SJSA1 (cell line): ENCODE measurements at regions not wholly inside any gene's neighbourhood (a gene's known extent, or its start where the extent isn't known, plus 50 kb on each side); places are given as distances from the start of the nearest gene placed in this dataset.
A peak's percentile ranks its signal among the peaks of the same experiment; 100 is the strongest.

Experiments
- DNase-seq, 2 experiments: peaks; one replicate each; pipeline ENCODE4 v3.0.0-alpha.2; 2015 to 2020; ENCODE audit warnings: low spot score in 2 of 2, low read depth in 1 of 2
- H3K27ac ChIP-seq: fragments of 250-450 bp; sonication (Bioruptor Pico); 2 replicates; pipeline ENCODE4 v1.5.1; 2020; ENCODE audit warnings: mild to moderate bottlenecking, moderate library complexity
- H3K27me3 ChIP-seq: fragments of 250-450 bp; sonication (Bioruptor Pico); replicated peaks from 2 replicates; pipeline ENCODE4 v1.5.1; 2020; ENCODE audit warnings: mild to moderate bottlenecking, moderate library complexity
- H3K36me3 ChIP-seq: fragments of 250-450 bp; sonication (Bioruptor Pico); 2 replicates; pipeline ENCODE4 v1.5.1; 2020; ENCODE audit warnings: mild to moderate bottlenecking
- H3K4me1 ChIP-seq: fragments of 250-450 bp; sonication (Bioruptor Pico); replicated peaks from 2 replicates; pipeline ENCODE4 v1.6.1; 2021; ENCODE audit warnings: mild to moderate bottlenecking
- H3K4me3 ChIP-seq: fragments of 250-450 bp; sonication (Bioruptor Pico); 2 replicates; pipeline ENCODE4 v1.5.1; 2020; ENCODE audit warnings: mild to moderate bottlenecking
- H3K9me3 ChIP-seq: fragments of 250-450 bp; sonication (Bioruptor Pico); replicated peaks from 2 replicates; pipeline ENCODE4 v1.5.1; 2020; ENCODE audit warnings: mild to moderate bottlenecking

- Histone ChIP-seq H3K27ac (no peak overlapping the region), H3K36me3 (no peaks in the 10 kb centered on the region), H3K27me3 (no peaks in the 10 kb centered on the region), H3K4me1 (no peaks in the 10 kb centered on the region), H3K4me3 (no peak overlapping the region), H3K9me3 (no peaks in the 10 kb centered on the region)
- DNase-seq = no peak
Observed at GRCh38 chr6:105568751-105569150, 165.9 kb upstream of the PREP start.

GRCh38 chr6:105568142-105568541 is 165.3 kb upstream of the PREP start:
- Histone ChIP-seq H3K4me3 (no peak overlapping the region), H3K36me3 (no peaks in the 10 kb centered on the region), H3K9me3 (no peaks in the 10 kb centered on the region), H3K27ac (no peak overlapping the region), H3K4me1 (no peaks in the 10 kb centered on the region), H3K27me3 (no peaks in the 10 kb centered on the region)
- no peak for DNase-seq

GRCh38 chr6:105567140-105567539 is 164.3 kb upstream of the PREP start:
- H3K9me3 ChIP-seq = no peaks in the 10 kb centered on the region
- no peaks in the 10 kb centered on the region for H3K27me3 ChIP-seq
- no peaks in the 10 kb centered on the region for H3K4me1 ChIP-seq
- no peak overlapping the region for H3K4me3 ChIP-seq
- no peak for DNase-seq
- no peak overlapping the region for H3K27ac ChIP-seq
- no peaks in the 10 kb centered on the region for H3K36me3 ChIP-seq

- Histone ChIP-seq H3K27me3 (no peaks in the 10 kb centered on the region), H3K4me3 (no peak overlapping the region), H3K36me3 (no peaks in the 10 kb centered on the region), H3K4me1 (no peaks in the 10 kb centered on the region), H3K9me3 (no peaks in the 10 kb centered on the region), H3K27ac (no peak overlapping the region)
- DNase-seq = no peak
Observed at GRCh38 chr6:105566503-105566902, 163.6 kb upstream of the PREP start.

- H3K4me1 ChIP-seq = no peaks in the 10 kb centered on the region
- H3K27ac ChIP-seq = no peak overlapping the region
- H3K27me3 ChIP-seq = no peaks in the 10 kb centered on the region
- no peaks in the 10 kb centered on the region for H3K9me3 ChIP-seq
- H3K4me3 ChIP-seq = no peak overlapping the region
- no peak for DNase-seq
- no peaks in the 10 kb centered on the region for H3K36me3 ChIP-seq
Observed at GRCh38 chr6:105564121-105564902, 161.4 kb upstream of the PREP start.

- no peaks in the 10 kb centered on the region for H3K9me3 ChIP-seq
- H3K4me3 ChIP-seq = no peak overlapping the region
- H3K36me3 ChIP-seq = no peaks in the 10 kb centered on the region
- H3K27ac ChIP-seq = no peak overlapping the region
- no peak for DNase-seq
- no peaks in the 10 kb centered on the region for H3K4me1 ChIP-seq
- H3K27me3 ChIP-seq = no peaks in the 10 kb centered on the region
Observed at GRCh38 chr6:105562027-105562426, 159.1 kb upstream of the PREP start.

GRCh38 chr6:105561486-105561885 is 158.6 kb upstream of the PREP start:
- Histone ChIP-seq H3K9me3 (no peaks in the 10 kb centered on the region), H3K4me3 (no peak overlapping the region), H3K4me1 (no peaks in the 10 kb centered on the region), H3K27me3 (no peaks in the 10 kb centered on the region), H3K36me3 (no peaks in the 10 kb centered on the region), H3K27ac (no peak overlapping the region)
- no peak for DNase-seq

- no peak overlapping the region for H3K4me3 ChIP-seq
Observed at GRCh38 chr6:105560611-105561066, 157.8 kb upstream of the PREP start.

GRCh38 chr6:105557291-105557690 is 154.4 kb upstream of the PREP start:
- Histone ChIP-seq H3K4me1 (no peaks in the 10 kb centered on the region), H3K36me3 (no peaks in the 10 kb centered on the region), H3K27ac (no peak overlapping the region), H3K4me3 (no peak overlapping the region), H3K9me3 (no peaks in the 10 kb centered on the region), H3K27me3 (no peaks in the 10 kb centered on the region)
- DNase-seq = no peak

More at GRCh38 chr6:105560611-105561066, 157.8 kb upstream of the PREP start:
- Histone ChIP-seq H3K4me1 (no peaks in the 10 kb centered on the region), H3K27me3 (no peaks in the 10 kb centered on the region), H3K27ac (no peak overlapping the region), H3K36me3 (no peaks in the 10 kb centered on the region), H3K9me3 (no peaks in the 10 kb centered on the region)
- no peak for DNase-seq

GRCh38 chr6:105553171-105553570 is 150.3 kb upstream of the PREP start:
- DNase-seq = no peak

GRCh38 chr6:105550955-105551620 is 148.2 kb upstream of the PREP start:
- no peak overlapping the region for H3K4me3 ChIP-seq
- no peaks in the 10 kb centered on the region for H3K36me3 ChIP-seq
- H3K4me1 ChIP-seq = peaks cover 8% of the 10 kb centered on the region
- DNase-seq = no peak
- no peaks in the 10 kb centered on the region for H3K9me3 ChIP-seq
- no peaks in the 10 kb centered on the region for H3K27me3 ChIP-seq
- H3K27ac ChIP-seq = no peak overlapping the region

More at GRCh38 chr6:105553171-105553570, 150.3 kb upstream of the PREP start:
- Histone ChIP-seq H3K36me3 (no peaks in the 10 kb centered on the region), H3K27ac (no peak overlapping the region), H3K4me1 (peaks cover 7% of the 10 kb centered on the region), H3K9me3 (no peaks in the 10 kb centered on the region), H3K27me3 (no peaks in the 10 kb centered on the region), H3K4me3 (no peak overlapping the region)

- Histone ChIP-seq H3K27ac (no peak overlapping the region), H3K36me3 (no peaks in the 10 kb centered on the region), H3K4me3 (no peak overlapping the region), H3K4me1 (peaks cover 9% of the 10 kb centered on the region), H3K27me3 (no peaks in the 10 kb centered on the region), H3K9me3 (no peaks in the 10 kb centered on the region)
- DNase-seq = no peak
Observed at GRCh38 chr6:105546754-105547153, 143.9 kb upstream of the PREP start.

GRCh38 chr6:105545947-105546731 is 143.3 kb upstream of the PREP start:
- no peak overlapping the region for H3K27ac ChIP-seq
- H3K4me3 ChIP-seq = no peak overlapping the region
- DNase-seq = peak in 1 of 2 experiments; percentile 19

More at GRCh38 chr6:105545947-105546731, 143.3 kb upstream of the PREP start:
- H3K4me1 ChIP-seq = peaks cover 4% of the 10 kb centered on the region
- H3K27me3 ChIP-seq = no peaks in the 10 kb centered on the region
- no peaks in the 10 kb centered on the region for H3K9me3 ChIP-seq
- H3K36me3 ChIP-seq = no peaks in the 10 kb centered on the region
